ENCODE measurements at regions not wholly inside any gene's neighbourhood (a gene's known extent, or its start where the extent isn't known, plus 50 kb on each side); places are given as distances from the start of the nearest gene placed in this dataset.
"Not testable (repeated sequence)": the region's sequence is repeated elsewhere in the genome, so short reads cannot be mapped to it uniquely, and the experiment has no call there.

GRCh38 chr10:33086100-33086499 is 128.1 kb upstream of the ITGB1 start:
- Histone ChIP-seq H3K4me1 (ENCODE audit: low read depth) (no peaks in the 10 kb centered on the region), H3K9me3 (ENCODE audit: low read depth) (no peaks in the 10 kb centered on the region), H3K27me3 (no peaks in the 10 kb centered on the region), H3K36me3 (no peaks in the 10 kb centered on the region), H3K4me3 (no peak overlapping the region), H3K27ac (no peak overlapping the region)
- TF ChIP-seq CTCF (IDR thresholded peaks at IDR 0.05; ENCODE audit: low read depth, low read length), result no peak
- peak in 1 of 2 donors; percentile 9 for DNase-seq (ENCODE audit: low read depth in 1 of 2, low spot score in 1 of 2)

- Histone ChIP-seq H3K9me3 (ENCODE audit: low read depth) (no peaks in the 10 kb centered on the region), H3K27ac (no peak overlapping the region), H3K27me3 (no peaks in the 10 kb centered on the region), H3K4me3 (no peak overlapping the region), H3K36me3 (no peaks in the 10 kb centered on the region), H3K4me1 (ENCODE audit: low read depth) (no peaks in the 10 kb centered on the region)
- peak; percentile 41 to 58 for DNase-seq (ENCODE audit: low read depth in 1 of 2, low spot score in 1 of 2)
- TF ChIP-seq CTCF (IDR thresholded peaks at IDR 0.05; ENCODE audit: low read depth, low read length), result no peak
Measured at GRCh38 chr10:33085313-33085833, 127.3 kb upstream of the ITGB1 start.

GRCh38 chr10:33084453-33084852 is 126.4 kb upstream of the ITGB1 start:
- no peak overlapping the region for H3K4me3 ChIP-seq
- no peak for DNase-seq (ENCODE audit: low read depth in 1 of 2, low spot score in 1 of 2)
- no peak overlapping the region for H3K27ac ChIP-seq
- H3K9me3 ChIP-seq (ENCODE audit: low read depth), result no peaks in the 10 kb centered on the region
- no peak for TF ChIP-seq CTCF (IDR thresholded peaks at IDR 0.05; ENCODE audit: low read depth, low read length)
- H3K36me3 ChIP-seq, result no peaks in the 10 kb centered on the region
- no peaks in the 10 kb centered on the region for H3K4me1 ChIP-seq (ENCODE audit: low read depth)
- H3K27me3 ChIP-seq, result no peaks in the 10 kb centered on the region

GRCh38 chr10:33082373-33082895 is 124.4 kb upstream of the ITGB1 start:
- no peaks in the 10 kb centered on the region for H3K27me3 ChIP-seq
- no peak overlapping the region for H3K27ac ChIP-seq
- no peaks in the 10 kb centered on the region for H3K36me3 ChIP-seq
- H3K4me3 ChIP-seq, result no peak overlapping the region
- no peak for TF ChIP-seq CTCF (IDR thresholded peaks at IDR 0.05; ENCODE audit: low read depth, low read length)
- no peaks in the 10 kb centered on the region for H3K4me1 ChIP-seq (ENCODE audit: low read depth)
- DNase-seq (ENCODE audit: low read depth in 1 of 2, low spot score in 1 of 2), result no peak
- no peaks in the 10 kb centered on the region for H3K9me3 ChIP-seq (ENCODE audit: low read depth)

- H3K27me3 ChIP-seq; H3K9me3 ChIP-seq (ENCODE audit: low read depth); H3K4me3 ChIP-seq; H3K27ac ChIP-seq; H3K4me1 ChIP-seq (ENCODE audit: low read depth); DNase-seq (ENCODE audit: low read depth in 1 of 2, low spot score in 1 of 2); H3K36me3 ChIP-seq: not testable (repeated sequence)
Measured at GRCh38 chr10:33080467-33080866, 122.4 kb upstream of the ITGB1 start.

GRCh38 chr10:33074443-33074842 is 116.4 kb upstream of the ITGB1 start:
- TF ChIP-seq CTCF (IDR thresholded peaks at IDR 0.05; ENCODE audit: low read depth, low read length), result no peak
- Histone ChIP-seq H3K4me3 (no peak overlapping the region), H3K4me1 (ENCODE audit: low read depth) (no peaks in the 10 kb centered on the region), H3K27me3 (no peaks in the 10 kb centered on the region), H3K9me3 (ENCODE audit: low read depth) (no peaks in the 10 kb centered on the region), H3K36me3 (no peaks in the 10 kb centered on the region), H3K27ac (no peak overlapping the region)
- DNase-seq (ENCODE audit: low read depth in 1 of 2, low spot score in 1 of 2), result peak in 1 of 2 donors; percentile 24

All from cardiac muscle cell (in vitro differentiated cells and primary cell).